T47D (cell line): ENCODE measurements at regions not wholly inside any gene's neighbourhood (a gene's known extent, or its start where the extent isn't known, plus 50 kb on each side); places are given as distances from the start of the nearest gene placed in this dataset.

Experiments
- DNase-seq, 2 experiments: peaks; one replicate each; pipeline versions ENCODE4 v3.0.0 to v3.0.0-alpha.2; 2011 to 2012; ENCODE audit warnings: low read depth in 1 of 2, low spot score in 1 of 2
- JUND ChIP-seq: IDR thresholded peaks from 2 replicates; pipeline ENCODE4 v1.6.1; 2012; ENCODE audit warnings: low read depth
- in situ Hi-C: cut with HindIII; loops from 2 replicates; pipeline ENCODE4 v1.10.0; 2016; ENCODE audit warnings: low sequenced_read_pairs, low pct_unique_long_range_greater_than_20kb

- in situ Hi-C loops: no loop called here
- no peak for TF ChIP-seq JUND
- DNase-seq: no peak
These were observed 92.9 kb upstream of the TLL1 start for GRCh38 chr4:165779950-165780670.

DNA sequence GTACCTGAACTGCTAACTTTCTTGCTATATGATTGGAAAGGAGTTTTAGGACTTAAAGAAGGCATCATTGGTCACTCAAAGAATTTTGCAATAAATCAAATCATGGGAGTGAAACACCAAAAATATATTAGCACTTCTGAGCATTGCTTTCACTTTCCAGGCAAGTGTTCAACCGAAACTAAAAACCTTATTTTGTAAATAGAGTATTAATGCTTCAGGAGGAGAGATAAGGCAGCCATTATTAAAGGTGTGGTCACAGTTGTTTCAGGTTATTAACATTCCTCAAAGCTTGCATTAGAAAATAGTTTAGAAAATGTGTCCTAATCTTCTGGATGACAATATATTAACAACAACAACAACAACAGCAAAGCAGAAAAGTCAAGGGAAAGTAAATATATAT, 92.3 kb upstream of the TLL1 start:
- DNase-seq: no peak
- in situ Hi-C loops: no loop called here
- TF ChIP-seq JUND: no peak

DNA sequence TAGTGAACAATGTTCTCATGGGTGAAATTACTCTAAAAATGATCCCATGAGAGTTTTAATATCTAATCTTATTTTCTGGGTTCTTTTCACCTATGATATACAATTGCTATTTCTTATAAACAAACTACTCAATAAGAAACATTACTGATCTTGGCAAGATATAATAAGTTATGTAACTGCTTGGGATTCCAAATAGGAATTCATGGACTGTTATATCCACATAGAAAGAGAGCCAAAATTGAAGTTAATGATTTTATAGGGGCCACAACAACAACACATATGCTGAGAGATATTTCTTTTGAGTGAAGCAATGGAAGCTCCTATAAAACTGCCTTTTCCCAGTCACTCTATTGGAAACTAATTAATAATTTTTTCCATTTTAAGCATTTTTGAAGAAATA, 90.4 kb upstream of the TLL1 start:
- no peak for DNase-seq
- in situ Hi-C loops: no loop called here
- no peak for TF ChIP-seq JUND

DNA sequence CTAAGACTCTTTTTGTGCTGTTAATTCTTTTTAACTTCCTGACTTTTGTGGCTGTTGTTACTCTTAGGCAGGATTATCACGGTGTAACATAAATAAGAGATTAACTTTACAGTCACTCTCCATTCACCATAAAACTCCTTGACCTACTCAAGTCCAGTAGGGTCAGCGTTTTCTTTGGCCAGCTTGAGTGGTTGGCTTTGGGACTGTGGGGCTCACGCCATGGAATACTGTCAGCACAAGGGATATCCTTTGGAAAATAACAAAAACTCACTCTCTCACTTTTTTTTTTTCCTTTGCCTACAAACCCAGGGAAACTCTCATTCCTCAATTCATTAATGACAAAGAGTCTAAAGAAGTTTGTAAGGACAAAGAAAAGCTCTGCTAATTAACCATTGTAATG, 89.4 kb upstream of the TLL1 start:
- in situ Hi-C loops: no loop called here
- no peak for DNase-seq
- no peak for TF ChIP-seq JUND

DNA sequence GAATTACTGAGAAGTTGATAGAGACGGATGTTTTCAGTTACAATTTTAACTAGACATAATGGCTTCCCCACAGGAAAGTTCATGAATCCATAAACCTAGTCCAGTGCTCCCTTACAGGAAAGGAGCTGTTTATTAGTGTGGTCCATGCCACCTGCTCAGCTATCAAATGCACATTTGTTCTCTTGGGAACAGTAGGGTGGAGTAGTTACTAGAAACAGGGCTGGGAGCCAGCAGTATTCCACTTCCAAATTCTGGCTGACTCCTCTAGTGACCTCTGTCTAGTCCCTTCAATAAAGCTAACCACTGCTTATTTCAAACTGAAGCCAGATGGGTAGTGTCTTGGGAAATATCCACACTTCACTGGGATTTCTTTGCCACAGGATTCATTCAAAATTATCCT, 88.4 kb upstream of the TLL1 start:
- no peak for DNase-seq
- in situ Hi-C loops: no loop called here
- TF ChIP-seq JUND: no peak

GRCh38 chr4:165785337-165785736, 87.7 kb upstream of the TLL1 start:
- in situ Hi-C loops: no loop called here
- TF ChIP-seq JUND: no peak
- DNase-seq: no peak

GRCh38 chr4:165787516-165788274, 85.3 kb upstream of the TLL1 start:
- no peak for DNase-seq
- in situ Hi-C loops: no loop called here
- no peak for TF ChIP-seq JUND

- no peak for DNase-seq
- in situ Hi-C loops: no loop called here
- no peak for TF ChIP-seq JUND
These were observed 84.2 kb upstream of the TLL1 start for GRCh38 chr4:165788686-165789463.

DNA sequence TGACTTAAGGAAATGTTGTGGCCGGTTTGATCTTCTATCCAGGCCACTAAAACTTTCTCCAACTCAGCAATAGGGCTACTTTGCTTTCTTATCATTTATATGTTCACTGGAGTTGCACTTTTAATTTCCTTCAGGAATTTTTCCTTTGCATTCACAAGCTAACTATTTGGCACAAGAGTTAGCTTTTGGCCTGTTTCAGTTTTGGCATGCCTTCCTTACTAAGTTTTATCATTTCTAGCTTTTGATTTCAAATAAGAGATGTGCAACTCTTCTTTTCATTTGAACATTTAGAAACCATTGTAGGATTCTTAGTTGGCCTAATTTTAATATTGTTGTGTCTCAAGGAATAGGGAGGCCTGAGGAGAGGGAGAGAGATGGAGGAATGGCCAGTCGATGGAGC, 79.8 kb upstream of the TLL1 start:
- DNase-seq: no peak
- in situ Hi-C loops: no loop called here
- TF ChIP-seq JUND: no peak

- no peak for DNase-seq
- no peak for TF ChIP-seq JUND
- in situ Hi-C loops: no loop called here
These were observed 78.2 kb upstream of the TLL1 start for GRCh38 chr4:165794834-165795233.

GRCh38 chr4:165799384-165799815, 73.6 kb upstream of the TLL1 start:
- DNase-seq: no peak
- TF ChIP-seq JUND: no peak
- in situ Hi-C loops: no loop called here

- DNase-seq: no peak
- no peak for TF ChIP-seq JUND
- in situ Hi-C loops: no loop called here
These were observed 70.6 kb upstream of the TLL1 start for GRCh38 chr4:165802452-165802851.

DNA sequence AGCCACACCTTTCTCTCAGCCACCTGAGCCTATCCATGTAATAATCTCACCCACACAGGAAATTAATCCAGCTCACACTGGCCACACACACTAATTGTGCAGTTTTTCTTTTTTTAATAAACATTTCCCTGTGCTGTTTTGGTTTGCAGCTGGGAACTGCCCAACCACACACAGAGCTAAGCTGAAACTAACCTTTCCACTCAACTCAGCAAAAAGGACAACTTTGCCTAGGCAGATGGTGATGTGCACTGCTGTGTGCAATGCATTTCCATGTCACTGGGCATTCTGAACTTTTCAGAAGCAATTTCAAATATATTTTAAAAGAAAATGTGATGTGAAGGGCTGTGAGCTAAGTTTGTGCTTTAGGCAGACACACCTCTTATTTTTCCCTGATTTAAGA, 70.0 kb upstream of the TLL1 start:
- TF ChIP-seq JUND: no peak
- in situ Hi-C loops: no loop called here
- no peak for DNase-seq
